BLaER1 treated with 17β-estradiol and CSF1 and Interleukin-3, amounts not matched to agents 10 nM and 100 nM (cell line): ENCODE measurements at regions not wholly inside any gene's neighbourhood (a gene's known extent, or its start where the extent isn't known, plus 50 kb on each side); places are given as distances from the start of the nearest gene placed in this dataset.

Experiments used
- H3K27ac ChIP-seq, 11 experiments: shearing (Covaris generic); formaldehyde crosslinking; 2 replicates each; pipeline ENCODE4 v1.8.1; 2022
- H3K27me3 ChIP-seq, 11 experiments: shearing (Covaris generic); formaldehyde crosslinking; 2 replicates each; pipeline ENCODE4 v1.8.1; 2022
- H3K36me3 ChIP-seq, 11 experiments: shearing (Covaris generic); formaldehyde crosslinking; 2 replicates each; pipeline ENCODE4 v1.8.1; 2022
- H3K4me1 ChIP-seq, 10 experiments: shearing (Covaris generic); formaldehyde crosslinking; 2 replicates each; pipeline ENCODE4 v1.8.1; 2022
- H3K4me2 ChIP-seq, 11 experiments: shearing (Covaris generic); formaldehyde crosslinking; 2 replicates each; pipeline ENCODE4 v1.8.1; 2022
- H3K4me3 ChIP-seq, 10 experiments: shearing (Covaris generic); formaldehyde crosslinking; 2 replicates each; pipeline ENCODE4 v1.8.1; 2022
- H3K9ac ChIP-seq, 11 experiments: shearing (Covaris generic); formaldehyde crosslinking; 2 replicates each; pipeline ENCODE4 v1.8.1; 2022
- H3K9me3 ChIP-seq, 11 experiments: shearing (Covaris generic); formaldehyde crosslinking; replicated peaks in 1 of 11; 2 replicates each; pipeline ENCODE4 v1.8.1; 2022
- H4K20me1 ChIP-seq, 11 experiments: shearing (Covaris generic); formaldehyde crosslinking; 2 replicates each; pipeline ENCODE4 v1.8.1; 2022
- Cebpa-rat ChIP-seq, 11 experiments: shearing (Covaris generic); IDR thresholded peaks; 2 replicates each; pipeline ENCODE4 v1.8.1; 2022

GRCh38 chr4:137611998-137612700, 79.9 kb upstream of the PCDH18 start:
- Histone ChIP-seq H3K4me2 (no peak overlapping the region), H3K9ac (no peak overlapping the region), H3K27ac (no peak overlapping the region), H3K4me1 (no peaks in the 10 kb centered on the region), H3K4me3 (no peak overlapping the region), H3K36me3 (peaks cover 0 to 6% (median 0%) of the 10 kb centered on the region in 11 experiments; a peak in 1 of 22 replicates), H3K9me3 (no peaks in the 10 kb centered on the region; a peak in 1 of 22 replicates), H3K27me3 (no peaks in the 10 kb centered on the region), H4K20me1 (no peaks in the 10 kb centered on the region)
- TF ChIP-seq Cebpa-rat (IDR thresholded peaks at IDR 0.05): no peak

GRCh38 chr4:137610960-137611359, 78.7 kb upstream of the PCDH18 start:
- H3K4me3 ChIP-seq: no peak overlapping the region
- H3K27ac ChIP-seq: no peak overlapping the region
- H3K9ac ChIP-seq: no peak overlapping the region
- no peaks in the 10 kb centered on the region for H3K27me3 ChIP-seq
- no peaks in the 10 kb centered on the region for H3K4me1 ChIP-seq
- TF ChIP-seq Cebpa-rat (IDR thresholded peaks at IDR 0.05): no peak
- no peaks in the 10 kb centered on the region; a peak in 1 of 22 replicates for H3K9me3 ChIP-seq
- H4K20me1 ChIP-seq: no peaks in the 10 kb centered on the region
- H3K36me3 ChIP-seq: peaks cover 0 to 6% (median 0%) of the 10 kb centered on the region in 11 experiments; a peak in 1 of 22 replicates
- no peak overlapping the region for H3K4me2 ChIP-seq

DNA sequence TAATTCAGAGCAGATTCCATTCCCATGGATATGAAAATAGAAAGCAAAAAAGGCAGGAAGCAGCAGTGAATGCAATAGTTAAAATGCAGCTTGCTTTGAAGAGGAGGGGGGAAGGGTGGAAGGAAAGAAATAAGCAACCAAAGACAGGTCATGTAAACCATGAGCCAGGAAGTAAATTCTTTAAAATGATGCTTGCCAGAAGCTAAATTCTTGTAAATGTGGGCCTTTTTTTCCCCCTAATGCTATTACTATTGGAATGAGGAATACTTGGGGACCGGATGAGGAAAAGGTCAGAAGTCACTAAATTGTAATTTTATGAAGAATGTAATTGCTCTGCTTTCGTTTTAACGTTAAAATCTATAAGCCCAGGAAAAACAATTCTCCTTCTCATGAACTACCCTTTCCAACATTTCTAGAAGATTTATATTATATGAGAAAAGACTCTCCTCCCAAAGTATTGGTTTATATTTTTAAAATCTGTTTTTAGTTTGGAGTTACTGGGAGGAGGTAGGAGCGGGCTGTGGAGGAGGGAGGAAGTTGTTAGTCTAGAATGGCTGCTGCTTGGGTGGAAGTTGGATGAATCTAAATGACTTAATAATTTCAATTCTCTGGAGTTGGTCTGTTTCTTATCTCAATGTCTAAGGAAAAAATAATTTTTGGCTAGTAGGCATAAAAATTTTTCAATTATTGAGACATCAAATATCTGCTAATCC, 77.6 kb upstream of the PCDH18 start:
- Histone ChIP-seq H3K4me3 (no peak overlapping the region), H3K36me3 (peaks cover 0 to 3% (median 0%) of the 10 kb centered on the region in 11 experiments; a peak in 1 of 22 replicates), H3K9ac (no peak overlapping the region), H3K9me3 (no peaks in the 10 kb centered on the region; a peak in 1 of 22 replicates), H4K20me1 (no peaks in the 10 kb centered on the region), H3K4me1 (no peaks in the 10 kb centered on the region), H3K4me2 (no peak overlapping the region), H3K27ac (no peak overlapping the region), H3K27me3 (no peaks in the 10 kb centered on the region)
- TF ChIP-seq Cebpa-rat (IDR thresholded peaks at IDR 0.05): no peak

GRCh38 chr4:137608085-137608484, 75.8 kb upstream of the PCDH18 start:
- no peak overlapping the region for H3K9ac ChIP-seq
- no peaks in the 10 kb centered on the region for H3K4me1 ChIP-seq
- H3K4me3 ChIP-seq: no peak overlapping the region
- no peaks in the 10 kb centered on the region for H3K27me3 ChIP-seq
- no peaks in the 10 kb centered on the region; a peak in 1 of 22 replicates for H3K9me3 ChIP-seq
- H4K20me1 ChIP-seq: no peaks in the 10 kb centered on the region
- H3K27ac ChIP-seq: no peak overlapping the region
- H3K36me3 ChIP-seq: no peaks in the 10 kb centered on the region
- TF ChIP-seq Cebpa-rat (IDR thresholded peaks at IDR 0.05): no peak
- H3K4me2 ChIP-seq: no peak overlapping the region

DNA sequence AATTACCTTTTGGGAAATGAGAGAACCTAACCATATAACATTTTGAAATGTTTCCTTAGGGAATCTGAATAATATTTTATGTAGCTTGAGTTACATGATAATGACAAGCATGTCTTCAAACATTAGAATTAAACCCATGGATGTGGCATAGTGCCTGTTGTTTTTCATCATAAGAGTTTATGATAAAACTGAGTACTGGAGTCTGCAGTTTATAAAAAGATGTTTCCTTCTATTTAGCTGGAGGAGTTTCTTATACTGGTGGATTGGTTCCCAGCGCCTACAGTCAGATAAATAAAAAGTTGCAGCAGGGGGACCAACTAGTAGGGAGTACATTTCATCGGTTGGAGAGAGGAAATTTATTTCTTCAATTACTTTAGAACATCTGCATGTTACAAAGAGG, 70.1 kb upstream of the PCDH18 start:
- H4K20me1 ChIP-seq: no peaks in the 10 kb centered on the region
- no peak overlapping the region for H3K4me2 ChIP-seq
- no peaks in the 10 kb centered on the region for H3K27me3 ChIP-seq
- no peaks in the 10 kb centered on the region for H3K9me3 ChIP-seq
- TF ChIP-seq Cebpa-rat (IDR thresholded peaks at IDR 0.05): no peak
- no peak overlapping the region for H3K27ac ChIP-seq
- H3K4me1 ChIP-seq: peaks cover 0 to 13% (median 7%) of the 10 kb centered on the region in 10 experiments; a peak in 10 of 20 replicates
- no peaks in the 10 kb centered on the region for H3K36me3 ChIP-seq
- H3K9ac ChIP-seq: no peak overlapping the region
- H3K4me3 ChIP-seq: no peak overlapping the region

GRCh38 chr4:137601934-137602333, 69.6 kb upstream of the PCDH18 start:
- Histone ChIP-seq H3K9me3 (no peaks in the 10 kb centered on the region), H3K4me1 (peaks cover 0 to 13% (median 7%) of the 10 kb centered on the region in 10 experiments; a peak in 10 of 20 replicates), H4K20me1 (no peaks in the 10 kb centered on the region), H3K36me3 (no peaks in the 10 kb centered on the region), H3K4me2 (no peak overlapping the region), H3K4me3 (no peak overlapping the region), H3K9ac (no peak overlapping the region), H3K27me3 (no peaks in the 10 kb centered on the region), H3K27ac (no peak overlapping the region)
- TF ChIP-seq Cebpa-rat (IDR thresholded peaks at IDR 0.05): no peak

GRCh38 chr4:137599734-137600133, 67.4 kb upstream of the PCDH18 start:
- no peak overlapping the region for H3K27ac ChIP-seq

GRCh38 chr4:137597752-137598430, 65.6 kb upstream of the PCDH18 start:
- no peak overlapping the region for H3K27ac ChIP-seq
- H3K9me3 ChIP-seq: peaks cover 0 to 6% (median 4%) of the 10 kb centered on the region in 11 experiments; a peak in 7 of 22 replicates
- no peak for TF ChIP-seq Cebpa-rat (IDR thresholded peaks at IDR 0.05)
- H3K27me3 ChIP-seq: no peaks in the 10 kb centered on the region
- peak overlapping the region in 7 of 11 experiments; percentile 21 to 68 (median 37); a peak in 11 of 22 replicates for H3K4me2 ChIP-seq
- H4K20me1 ChIP-seq: no peaks in the 10 kb centered on the region
- peaks cover 0 to 13% (median 7%) of the 10 kb centered on the region in 10 experiments; a peak in 10 of 20 replicates for H3K4me1 ChIP-seq
- no peaks in the 10 kb centered on the region for H3K36me3 ChIP-seq
- no peak overlapping the region for H3K4me3 ChIP-seq
- no peak overlapping the region for H3K9ac ChIP-seq

More at GRCh38 chr4:137599734-137600133, 67.4 kb upstream of the PCDH18 start:
- Histone ChIP-seq H3K9ac (no peak overlapping the region), H3K4me3 (no peak overlapping the region), H3K4me1 (peaks cover 0 to 13% (median 7%) of the 10 kb centered on the region in 10 experiments; a peak in 10 of 20 replicates), H3K27me3 (no peaks in the 10 kb centered on the region), H3K36me3 (no peaks in the 10 kb centered on the region), H3K4me2 (no peak overlapping the region), H3K9me3 (peaks cover 0 to 6% (median 4%) of the 10 kb centered on the region in 11 experiments; a peak in 7 of 22 replicates), H4K20me1 (no peaks in the 10 kb centered on the region)
- TF ChIP-seq Cebpa-rat (IDR thresholded peaks at IDR 0.05): no peak

DNA sequence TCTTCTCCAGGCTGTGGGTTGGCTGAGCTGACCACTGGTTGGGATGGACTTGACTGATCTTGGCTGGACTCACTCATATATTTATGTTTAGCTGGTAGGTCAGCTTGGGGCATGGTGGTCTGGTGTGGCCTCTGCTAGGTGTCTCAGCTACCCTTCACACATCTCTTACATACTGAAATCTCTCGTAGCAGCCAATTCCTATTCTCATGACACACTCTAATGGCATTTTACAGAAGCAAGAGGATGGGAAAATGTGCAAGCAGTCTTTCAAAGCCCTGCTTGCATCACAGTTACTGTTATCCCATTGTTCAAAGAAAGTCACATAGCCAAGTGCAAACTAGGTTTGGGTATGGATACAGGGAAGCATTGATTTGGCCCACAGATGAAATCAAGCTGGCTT, 55.5 kb upstream of the PCDH18 start:
- no peak overlapping the region for H3K4me2 ChIP-seq
- no peaks in the 10 kb centered on the region for H4K20me1 ChIP-seq
- no peak overlapping the region for H3K27ac ChIP-seq
- TF ChIP-seq Cebpa-rat (IDR thresholded peaks at IDR 0.05): no peak
- H3K27me3 ChIP-seq: no peaks in the 10 kb centered on the region
- H3K4me1 ChIP-seq: no peaks in the 10 kb centered on the region
- no peaks in the 10 kb centered on the region for H3K36me3 ChIP-seq
- H3K9ac ChIP-seq: no peak overlapping the region
- H3K4me3 ChIP-seq: no peak overlapping the region
- no peaks in the 10 kb centered on the region for H3K9me3 ChIP-seq
